ENCODE measurements at regions not wholly inside any gene's neighbourhood (a gene's known extent, or its start where the extent isn't known, plus 50 kb on each side); places are given as distances from the start of the nearest gene placed in this dataset.

- TF ChIP-seq FOXP2 (optimal IDR thresholded peaks at IDR 0.05; ENCODE audit: borderline replicate concordance, extremely low read depth, extremely low read length, insufficient read depth) = no peak
- no peak for TF ChIP-seq SIN3A (IDR thresholded peaks at IDR 0.05; ENCODE audit: borderline replicate concordance, insufficient read depth, low read length)
Observed at GRCh38 chr3:177348974-177349373, 151.7 kb upstream of the TBL1XR1 start.

DNA sequence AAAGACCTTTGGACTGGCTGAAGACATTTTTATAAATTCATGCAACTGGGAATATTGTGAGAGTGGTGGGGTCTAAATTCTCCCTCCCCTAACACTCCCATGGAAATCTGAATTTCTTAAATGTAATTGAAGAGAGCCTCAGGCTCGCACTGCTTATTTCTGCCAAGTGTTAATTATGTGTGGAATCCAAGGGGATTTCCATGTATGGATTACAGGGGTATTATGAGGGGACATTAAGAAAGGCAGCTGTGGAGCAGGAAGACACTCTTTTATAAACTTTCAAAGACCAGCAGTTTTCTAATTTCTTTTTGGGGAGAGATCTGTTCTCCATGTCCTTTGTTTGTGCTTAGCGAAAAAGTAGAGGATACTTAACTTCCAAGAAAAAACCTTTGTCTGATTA lies 152.1 kb upstream of the TBL1XR1 start:
- TF ChIP-seq SIN3A (IDR thresholded peaks at IDR 0.05; ENCODE audit: borderline replicate concordance, insufficient read depth, low read length) (no peak), POLR2AphosphoS5 (IDR thresholded peaks at IDR 0.05; ENCODE audit: low read depth, low read length) (no peak), TAF1 (IDR thresholded peaks at IDR 0.05; ENCODE audit: borderline replicate concordance, insufficient read depth, low read length) (no peak), FOXP2 (optimal IDR thresholded peaks at IDR 0.05; ENCODE audit: borderline replicate concordance, extremely low read depth, extremely low read length, insufficient read depth) (no peak)
- TF ChIP-seq, protein P1, sequence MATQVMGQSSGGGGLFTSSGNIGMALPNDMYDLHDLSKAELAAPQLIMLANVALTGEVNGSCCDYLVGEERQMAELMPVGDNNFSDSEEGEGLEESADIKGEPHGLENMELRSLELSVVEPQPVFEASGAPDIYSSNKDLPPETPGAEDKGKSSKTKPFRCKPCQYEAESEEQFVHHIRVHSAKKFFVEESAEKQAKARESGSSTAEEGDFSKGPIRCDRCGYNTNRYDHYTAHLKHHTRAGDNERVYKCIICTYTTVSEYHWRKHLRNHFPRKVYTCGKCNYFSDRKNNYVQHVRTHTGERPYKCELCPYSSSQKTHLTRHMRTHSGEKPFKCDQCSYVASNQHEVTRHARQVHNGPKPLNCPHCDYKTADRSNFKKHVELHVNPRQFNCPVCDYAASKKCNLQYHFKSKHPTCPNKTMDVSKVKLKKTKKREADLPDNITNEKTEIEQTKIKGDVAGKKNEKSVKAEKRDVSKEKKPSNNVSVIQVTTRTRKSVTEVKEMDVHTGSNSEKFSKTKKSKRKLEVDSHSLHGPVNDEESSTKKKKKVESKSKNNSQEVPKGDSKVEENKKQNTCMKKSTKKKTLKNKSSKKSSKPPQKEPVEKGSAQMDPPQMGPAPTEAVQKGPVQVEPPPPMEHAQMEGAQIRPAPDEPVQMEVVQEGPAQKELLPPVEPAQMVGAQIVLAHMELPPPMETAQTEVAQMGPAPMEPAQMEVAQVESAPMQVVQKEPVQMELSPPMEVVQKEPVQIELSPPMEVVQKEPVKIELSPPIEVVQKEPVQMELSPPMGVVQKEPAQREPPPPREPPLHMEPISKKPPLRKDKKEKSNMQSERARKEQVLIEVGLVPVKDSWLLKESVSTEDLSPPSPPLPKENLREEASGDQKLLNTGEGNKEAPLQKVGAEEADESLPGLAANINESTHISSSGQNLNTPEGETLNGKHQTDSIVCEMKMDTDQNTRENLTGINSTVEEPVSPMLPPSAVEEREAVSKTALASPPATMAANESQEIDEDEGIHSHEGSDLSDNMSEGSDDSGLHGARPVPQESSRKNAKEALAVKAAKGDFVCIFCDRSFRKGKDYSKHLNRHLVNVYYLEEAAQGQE (IDR thresholded peaks at IDR 0.05; ENCODE audit: insufficient read depth in 1 of 2, low read depth in 2 of 2, low read length in 2 of 2) = no peak

DNA sequence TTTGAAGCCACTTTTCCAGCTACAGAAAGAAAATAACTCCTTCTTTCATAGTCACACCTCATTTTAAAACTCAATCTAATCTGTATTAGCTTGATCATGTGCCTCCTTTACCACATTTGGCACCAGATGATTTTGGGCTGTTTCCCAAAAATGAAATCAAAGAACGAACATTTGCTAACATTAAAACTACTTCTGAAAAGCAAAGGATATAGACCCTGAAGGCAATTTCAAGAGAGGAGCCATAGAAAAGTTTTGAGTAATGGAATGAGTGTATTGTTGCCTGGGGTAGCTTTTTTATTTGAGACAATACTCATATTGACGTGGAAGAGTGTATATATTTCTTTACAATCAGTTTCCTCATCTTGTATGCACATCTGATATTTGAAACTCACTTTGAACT lies 152.8 kb upstream of the TBL1XR1 start:
- no peak for TF ChIP-seq SIN3A (IDR thresholded peaks at IDR 0.05; ENCODE audit: borderline replicate concordance, insufficient read depth, low read length)
- TF ChIP-seq TAF1 (IDR thresholded peaks at IDR 0.05; ENCODE audit: borderline replicate concordance, insufficient read depth, low read length) = no peak
- no peak for TF ChIP-seq FOXP2 (optimal IDR thresholded peaks at IDR 0.05; ENCODE audit: borderline replicate concordance, extremely low read depth, extremely low read length, insufficient read depth)
- no peak for TF ChIP-seq POLR2AphosphoS5 (IDR thresholded peaks at IDR 0.05; ENCODE audit: low read depth, low read length)
- TF ChIP-seq, protein P1 (IDR thresholded peaks at IDR 0.05; ENCODE audit: insufficient read depth in 1 of 2, low read depth in 2 of 2, low read length in 2 of 2) = no peak

- TF ChIP-seq, protein P1 (IDR thresholded peaks at IDR 0.05; ENCODE audit: insufficient read depth in 1 of 2, low read depth in 2 of 2, low read length in 2 of 2) = no peak
Observed at GRCh38 chr3:177351206-177351605, 153.9 kb upstream of the TBL1XR1 start.

DNA sequence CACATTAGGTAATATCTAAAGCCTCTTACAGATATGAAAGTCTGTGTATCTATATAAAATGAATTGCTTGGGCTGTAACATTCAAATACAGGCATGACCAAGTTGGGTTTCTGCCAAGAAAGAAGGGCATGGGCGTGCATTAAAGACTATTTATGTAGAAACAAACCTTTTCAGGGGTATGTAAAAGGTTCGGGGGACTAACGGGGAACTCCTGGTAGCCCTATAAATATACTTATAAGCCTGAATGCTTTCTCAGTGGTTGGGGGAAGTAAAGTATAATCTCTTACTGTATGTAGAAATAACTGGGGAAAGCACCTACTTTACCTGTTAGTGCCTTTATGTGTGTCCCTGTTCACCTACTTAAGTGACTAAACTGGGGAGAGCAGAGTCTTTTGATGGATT lies 154.5 kb upstream of the TBL1XR1 start:
- no peak for TF ChIP-seq FOXP2 (optimal IDR thresholded peaks at IDR 0.05; ENCODE audit: borderline replicate concordance, extremely low read depth, extremely low read length, insufficient read depth)
- TF ChIP-seq, protein P1 (IDR thresholded peaks at IDR 0.05; ENCODE audit: insufficient read depth in 1 of 2, low read depth in 2 of 2, low read length in 2 of 2) = no peak
- no peak for TF ChIP-seq TAF1 (IDR thresholded peaks at IDR 0.05; ENCODE audit: borderline replicate concordance, insufficient read depth, low read length)
- TF ChIP-seq SIN3A (IDR thresholded peaks at IDR 0.05; ENCODE audit: borderline replicate concordance, insufficient read depth, low read length) = no peak
- no peak for TF ChIP-seq POLR2AphosphoS5 (IDR thresholded peaks at IDR 0.05; ENCODE audit: low read depth, low read length)
